ENCODE measurements at regions not wholly inside any gene's neighbourhood (a gene's known extent, or its start where the extent isn't known, plus 50 kb on each side); places are given as distances from the start of the nearest gene placed in this dataset.

DNA sequence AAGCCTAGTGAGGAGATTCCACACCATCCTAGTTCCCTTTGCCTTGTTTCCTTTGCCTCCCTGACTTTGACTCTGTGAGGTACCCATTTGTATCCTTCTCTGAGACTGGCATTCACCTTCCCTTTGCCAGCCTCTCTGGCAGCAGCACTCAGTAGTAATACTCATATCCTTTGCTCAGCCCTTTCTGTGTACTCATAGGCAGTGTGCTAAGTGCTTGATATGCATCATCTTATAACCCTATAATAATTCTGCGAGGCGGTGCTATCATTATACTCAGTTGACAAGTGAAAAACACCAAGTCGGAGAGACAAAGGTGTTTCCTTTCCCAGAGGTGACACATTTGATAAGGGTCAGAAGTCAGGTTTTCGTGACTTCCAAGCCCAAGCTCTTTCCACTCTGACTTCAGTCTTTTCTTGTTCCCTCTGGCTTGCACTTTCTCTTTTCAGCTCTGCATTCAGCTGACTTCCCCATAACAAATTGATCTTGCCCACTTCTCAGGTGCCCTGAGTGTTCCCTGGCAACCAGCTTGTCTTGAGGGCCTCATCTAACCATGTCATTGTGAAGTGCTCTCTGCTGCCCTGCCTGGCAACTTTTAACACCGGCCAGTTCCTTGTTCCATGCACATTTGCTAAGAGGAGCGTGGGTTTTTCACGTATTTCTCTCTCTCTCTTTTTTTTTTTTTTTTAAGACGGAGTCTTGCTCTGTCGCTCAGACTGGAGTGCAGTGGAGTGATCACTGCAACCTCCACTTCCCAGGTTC lies 94.5 kb upstream of the UPP2 start:
- no peak for TF ChIP-seq POLR2A (IDR thresholded peaks at IDR 0.05)
- TF ChIP-seq, protein P1, sequence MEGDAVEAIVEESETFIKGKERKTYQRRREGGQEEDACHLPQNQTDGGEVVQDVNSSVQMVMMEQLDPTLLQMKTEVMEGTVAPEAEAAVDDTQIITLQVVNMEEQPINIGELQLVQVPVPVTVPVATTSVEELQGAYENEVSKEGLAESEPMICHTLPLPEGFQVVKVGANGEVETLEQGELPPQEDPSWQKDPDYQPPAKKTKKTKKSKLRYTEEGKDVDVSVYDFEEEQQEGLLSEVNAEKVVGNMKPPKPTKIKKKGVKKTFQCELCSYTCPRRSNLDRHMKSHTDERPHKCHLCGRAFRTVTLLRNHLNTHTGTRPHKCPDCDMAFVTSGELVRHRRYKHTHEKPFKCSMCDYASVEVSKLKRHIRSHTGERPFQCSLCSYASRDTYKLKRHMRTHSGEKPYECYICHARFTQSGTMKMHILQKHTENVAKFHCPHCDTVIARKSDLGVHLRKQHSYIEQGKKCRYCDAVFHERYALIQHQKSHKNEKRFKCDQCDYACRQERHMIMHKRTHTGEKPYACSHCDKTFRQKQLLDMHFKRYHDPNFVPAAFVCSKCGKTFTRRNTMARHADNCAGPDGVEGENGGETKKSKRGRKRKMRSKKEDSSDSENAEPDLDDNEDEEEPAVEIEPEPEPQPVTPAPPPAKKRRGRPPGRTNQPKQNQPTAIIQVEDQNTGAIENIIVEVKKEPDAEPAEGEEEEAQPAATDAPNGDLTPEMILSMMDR (IDR thresholded peaks at IDR 0.05): no peak
- intact Hi-C loops (cut with DNase I; ENCODE audit: low total_unique reads): no loop called here
- WGBS, 2 donors: 87 to 90% methylated on average over 9 of the region's 9 CpGs
- no peak for DNase-seq (ENCODE audit: low spot score in 2 of 2)
- no peak overlapping the region for H3K4me3 ChIP-seq (ENCODE audit: low read depth, poor library complexity, severe bottlenecking)

DNA sequence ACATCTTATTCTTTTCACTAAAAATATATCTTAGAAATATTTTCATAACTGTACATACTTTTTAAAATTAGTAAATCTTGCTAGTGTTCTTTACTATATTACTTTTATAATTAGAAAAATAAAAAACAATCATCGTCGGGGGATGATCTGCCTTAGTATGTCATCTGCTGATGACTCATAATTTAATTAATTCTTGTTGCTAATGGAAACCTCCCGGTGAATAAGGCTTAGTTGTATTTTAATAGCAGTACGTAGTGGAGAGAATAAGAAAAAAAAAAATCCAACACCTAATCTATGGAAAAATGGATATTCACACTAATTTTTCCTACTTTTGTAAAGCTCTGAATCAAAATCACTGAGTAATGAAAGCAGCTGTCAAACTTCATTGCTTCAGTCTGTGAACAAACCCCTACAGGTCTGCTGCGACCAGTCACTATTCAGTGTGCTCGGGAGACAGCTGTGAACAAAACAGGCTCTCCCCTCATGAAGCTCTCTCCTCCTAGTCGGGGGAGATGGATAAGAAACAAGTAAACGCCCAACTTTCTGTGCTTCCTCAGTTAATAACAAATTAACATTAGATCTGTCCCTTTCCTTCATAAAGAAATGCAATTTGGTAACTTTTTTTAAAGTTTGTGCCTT lies 97.4 kb upstream of the UPP2 start:
- WGBS, 2 donors: 26 to 30% methylated on average over 8 of the region's 8 CpGs
- no peak for TF ChIP-seq POLR2A (IDR thresholded peaks at IDR 0.05)
- TF ChIP-seq, protein P1 (IDR thresholded peaks at IDR 0.05): no peak
- intact Hi-C loops (cut with DNase I; ENCODE audit: low total_unique reads): no loop called here
- no peak overlapping the region for H3K4me3 ChIP-seq (ENCODE audit: low read depth, poor library complexity, severe bottlenecking)
- DNase-seq (ENCODE audit: low spot score in 2 of 2): no peak

DNA sequence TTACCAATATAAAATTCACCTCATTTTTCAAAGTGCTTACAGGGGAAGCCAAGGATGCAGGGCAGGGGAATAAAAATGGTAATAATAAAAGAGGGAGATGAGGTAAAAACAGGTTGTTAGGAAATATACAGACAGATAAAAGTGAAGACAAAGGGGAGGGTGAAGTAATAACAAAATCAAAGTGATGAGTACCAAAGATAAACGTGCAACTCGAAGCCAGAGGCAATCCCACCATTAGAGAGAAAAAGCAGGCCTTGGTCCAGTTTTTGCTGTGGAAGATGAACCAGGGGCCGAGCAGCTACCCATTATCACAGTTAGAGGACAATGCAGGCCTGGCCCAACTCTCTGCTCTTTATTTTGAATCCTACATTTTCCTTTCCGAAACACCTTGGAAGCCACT lies 99.6 kb upstream of the UPP2 start:
- intact Hi-C loops (cut with DNase I; ENCODE audit: low total_unique reads): no loop called here
- 86 to 87% methylated on average over 4 of the region's 4 CpGs for WGBS, 2 donors
- no peak for DNase-seq (ENCODE audit: low spot score in 2 of 2)
- no peak overlapping the region for H3K4me3 ChIP-seq (ENCODE audit: low read depth, poor library complexity, severe bottlenecking)
- TF ChIP-seq, protein P1 (IDR thresholded peaks at IDR 0.05): no peak
- TF ChIP-seq POLR2A (IDR thresholded peaks at IDR 0.05): no peak

DNA sequence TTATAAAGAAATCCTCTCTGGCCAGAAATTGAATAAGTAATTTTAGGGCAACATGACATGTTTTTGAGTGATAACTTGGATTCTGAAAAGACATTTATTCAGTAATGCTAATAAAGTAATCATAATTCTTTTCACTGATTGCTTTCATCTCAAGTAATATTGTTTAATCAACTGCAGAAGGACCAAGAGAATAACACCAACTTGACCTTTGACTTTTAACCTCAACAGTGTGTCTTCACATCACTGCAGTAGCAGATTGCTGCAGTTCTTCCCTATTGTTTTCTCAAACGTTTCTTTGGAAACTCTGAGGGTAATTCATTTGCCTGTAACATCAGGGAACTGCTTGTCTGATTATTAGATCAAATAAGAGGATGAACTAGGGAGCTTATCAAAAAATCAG lies 104.9 kb upstream of the UPP2 start:
- H3K4me3 ChIP-seq (ENCODE audit: low read depth, poor library complexity, severe bottlenecking): no peak overlapping the region
- no peak for DNase-seq (ENCODE audit: low spot score in 2 of 2)
- TF ChIP-seq, protein P1 (IDR thresholded peaks at IDR 0.05): no peak
- no peak for TF ChIP-seq POLR2A (IDR thresholded peaks at IDR 0.05)
- 33 to 40% methylated on average over 1 of the region's 1 CpG for WGBS, 2 donors
- intact Hi-C loops (cut with DNase I; ENCODE audit: low total_unique reads): no loop called here

DNA sequence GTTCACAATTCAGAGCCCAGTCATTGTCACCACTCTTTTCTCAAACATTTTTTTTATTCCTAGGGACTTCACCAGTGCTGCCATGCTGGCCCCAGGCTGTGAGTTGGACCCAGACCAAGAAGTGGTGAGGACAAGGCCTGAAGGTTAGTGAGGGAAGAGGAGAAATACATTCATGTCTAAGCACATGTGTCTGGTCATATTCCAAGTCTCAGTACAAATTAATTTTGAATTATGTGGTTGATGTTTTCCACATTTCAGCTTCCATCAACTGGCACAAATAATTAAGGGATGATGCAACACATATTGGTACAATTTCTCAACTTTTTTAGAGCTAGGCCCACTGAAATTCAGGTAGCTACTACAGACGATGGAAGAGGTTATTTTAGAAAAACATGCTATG lies 106.6 kb upstream of the UPP2 start:
- WGBS, 2 donors: 41 to 55% methylated on average over 1 of the region's 1 CpG
- no peak overlapping the region for H3K4me3 ChIP-seq (ENCODE audit: low read depth, poor library complexity, severe bottlenecking)
- no peak for DNase-seq (ENCODE audit: low spot score in 2 of 2)
- TF ChIP-seq POLR2A (IDR thresholded peaks at IDR 0.05): no peak
- TF ChIP-seq, protein P1 (IDR thresholded peaks at IDR 0.05): no peak
- intact Hi-C loops (cut with DNase I; ENCODE audit: low total_unique reads): no loop called here

All from lower leg skin (tissue), 4 donors.